Epithelial cell of prostate (primary cell): ENCODE measurements at regions not wholly inside any gene's neighbourhood (a gene's known extent, or its start where the extent isn't known, plus 50 kb on each side); places are given as distances from the start of the nearest gene placed in this dataset.

ENCODE experiments used
- DNase-seq: peaks from one replicate; pipeline ENCODE4 v3.0.0-alpha.2; 2011; ENCODE audit warnings: low read depth, low spot score
- H3K27ac ChIP-seq: fragments of 450-650 bp; 2 replicates; pipeline ENCODE4 v1.5.1; 2017; ENCODE audit warnings: mild to moderate bottlenecking

GRCh38 chr10:83233691-83234090 is 905.6 kb upstream of the GHITM start:
- DNase-seq, result no peak
- no peak overlapping the region for H3K27ac ChIP-seq

DNA sequence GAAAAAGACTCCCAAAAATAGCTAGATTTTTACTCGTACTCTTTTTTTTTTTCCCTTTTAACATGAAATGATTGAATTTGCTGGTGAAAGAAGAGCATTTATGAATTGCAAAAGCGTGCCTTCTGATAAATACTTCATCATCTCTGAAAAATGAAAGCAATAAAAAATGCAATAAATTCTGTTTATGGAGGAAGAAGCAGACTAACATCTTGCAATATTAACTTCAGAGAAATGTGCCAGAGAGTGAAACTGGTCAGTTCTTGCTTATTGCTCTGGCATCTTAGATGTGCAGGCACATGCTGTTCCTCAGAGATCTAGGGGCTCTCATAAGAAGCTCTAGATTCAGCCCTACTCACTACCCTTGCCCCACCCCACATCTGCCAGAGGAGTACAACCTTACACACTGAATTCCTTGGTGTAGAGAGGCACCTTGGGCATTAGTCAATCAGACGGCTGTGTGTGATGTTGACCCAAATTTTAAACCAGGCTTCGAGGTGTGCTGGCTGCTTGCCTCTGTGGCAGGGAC is 891.1 kb upstream of the GHITM start:
- H3K27ac ChIP-seq, result no peak overlapping the region
- no peak for DNase-seq

- DNase-seq, result no peak
- no peak overlapping the region for H3K27ac ChIP-seq
Measured at GRCh38 chr10:83250396-83250795, 888.9 kb upstream of the GHITM start.

DNA sequence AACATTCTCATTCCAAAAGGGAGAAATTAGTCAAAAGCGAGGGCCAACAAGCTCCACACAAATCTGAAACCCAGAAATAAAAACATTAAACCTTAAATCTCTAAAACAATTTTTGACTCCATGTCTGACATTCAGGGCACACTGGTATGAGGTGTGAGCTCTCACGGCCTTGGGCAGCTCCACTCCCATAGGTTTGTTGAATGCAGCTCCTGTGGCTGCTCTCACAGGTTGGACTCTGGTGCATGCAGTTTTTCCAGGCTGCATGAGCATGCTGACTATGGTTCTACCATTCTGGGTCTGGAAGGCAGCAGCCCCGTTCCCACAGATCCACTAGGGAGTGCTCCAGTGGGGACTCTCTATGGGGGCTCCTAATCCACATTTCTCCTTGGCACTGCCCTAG is 887.1 kb upstream of the GHITM start:
- no peak overlapping the region for H3K27ac ChIP-seq
- DNase-seq, result no peak

DNA sequence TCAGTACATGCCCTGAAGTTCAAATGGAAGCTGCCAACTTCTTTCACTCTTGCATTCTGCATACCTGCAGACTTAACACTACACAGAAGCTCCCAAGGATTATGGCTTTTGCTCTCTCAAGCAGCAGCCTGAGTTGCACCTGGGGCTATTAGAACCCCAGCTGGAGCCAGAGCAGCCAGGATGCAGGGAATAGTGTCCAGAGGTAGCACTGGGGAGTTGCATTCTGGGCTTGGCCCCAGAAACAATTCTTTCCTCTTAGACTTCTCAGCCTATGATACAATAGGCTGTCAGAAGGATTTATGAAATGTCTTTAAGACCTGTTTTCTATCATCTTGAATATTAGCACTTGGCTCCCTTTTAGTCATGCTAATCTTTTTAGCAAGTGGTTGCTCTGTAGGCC is 886.7 kb upstream of the GHITM start:
- no peak for DNase-seq
- H3K27ac ChIP-seq, result no peak overlapping the region

DNA sequence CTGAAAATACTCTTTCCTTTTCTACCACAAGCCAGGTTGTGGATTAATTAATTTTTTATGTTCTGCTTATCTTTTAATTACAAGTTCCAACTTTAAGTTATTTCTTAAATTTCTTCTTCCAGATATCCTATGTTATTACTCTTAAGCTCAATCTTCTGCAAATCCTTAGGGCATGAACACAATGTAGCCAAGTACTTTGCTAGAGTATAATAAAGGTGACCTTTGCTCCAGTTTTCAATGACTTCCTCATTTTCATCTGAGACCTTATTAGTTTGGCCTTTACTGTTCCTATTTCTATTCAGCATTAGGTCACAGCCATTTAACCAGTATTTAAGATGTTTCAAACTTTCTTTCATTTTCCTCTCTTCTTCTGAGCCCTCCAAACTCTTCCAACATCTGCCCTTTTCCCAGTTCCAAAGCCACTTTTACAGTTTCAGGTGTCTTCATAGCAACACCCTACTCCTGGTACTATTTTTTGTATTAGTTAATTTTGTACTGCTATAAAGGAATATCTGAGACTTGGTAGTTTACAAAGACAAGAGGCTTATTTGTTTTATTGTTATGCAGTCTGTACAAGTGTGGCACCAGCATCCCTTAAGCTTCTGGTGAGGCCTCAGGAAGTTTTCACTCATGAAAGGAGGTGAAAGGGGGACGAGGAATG is 886.2 kb upstream of the GHITM start:
- DNase-seq, result no peak
- H3K27ac ChIP-seq, result no peak overlapping the region

DNA sequence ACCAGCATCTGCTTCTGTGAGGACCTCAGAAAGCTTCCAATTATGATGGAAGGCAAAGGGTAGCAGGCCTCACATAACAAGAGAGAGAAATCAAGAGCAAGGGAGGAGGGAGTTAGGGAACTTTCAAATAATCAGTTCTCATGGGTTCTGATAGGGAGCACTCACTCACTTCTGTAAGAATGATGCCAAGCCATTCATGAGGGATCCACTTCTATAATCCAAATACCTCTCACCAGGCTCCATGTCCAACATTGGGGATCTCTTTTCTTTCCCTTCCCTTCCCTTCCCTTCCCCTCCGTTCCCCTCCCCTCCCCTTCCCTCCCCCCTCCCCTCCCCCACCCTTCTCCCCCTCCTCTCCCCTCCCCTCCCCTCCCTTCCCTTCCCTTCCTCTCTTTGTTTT is 884.6 kb upstream of the GHITM start:
- no peak overlapping the region for H3K27ac ChIP-seq
- no peak for DNase-seq

- no peak for DNase-seq
- no peak overlapping the region for H3K27ac ChIP-seq
Measured at GRCh38 chr10:83262434-83262833, 876.9 kb upstream of the GHITM start.

- DNase-seq, result no peak
- H3K27ac ChIP-seq, result no peak overlapping the region
Measured at GRCh38 chr10:83272666-83273434, 866.5 kb upstream of the GHITM start.

DNA sequence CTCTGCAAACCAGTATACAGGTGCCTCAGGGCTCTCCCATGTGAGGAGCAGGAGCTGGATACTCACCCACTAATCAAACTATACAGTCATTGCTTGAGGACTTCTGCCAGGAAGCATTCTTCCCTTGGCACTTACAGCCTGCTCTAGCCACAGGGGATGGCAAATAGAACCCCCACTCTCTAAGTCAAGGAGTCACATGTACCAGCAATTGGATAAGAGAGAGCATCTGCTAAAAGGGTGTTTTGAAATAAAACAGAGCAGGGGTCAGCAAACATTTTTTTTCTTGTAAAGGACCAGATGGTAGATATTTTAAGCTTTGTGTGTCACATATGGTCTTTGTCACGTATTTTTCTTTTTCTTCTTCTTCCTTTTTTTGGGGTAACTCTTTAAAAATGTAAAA is 865.2 kb upstream of the GHITM start:
- no peak for DNase-seq
- no peak overlapping the region for H3K27ac ChIP-seq

GRCh38 chr10:83276971-83277370 is 862.3 kb upstream of the GHITM start:
- no peak for DNase-seq
- no peak overlapping the region for H3K27ac ChIP-seq

DNA sequence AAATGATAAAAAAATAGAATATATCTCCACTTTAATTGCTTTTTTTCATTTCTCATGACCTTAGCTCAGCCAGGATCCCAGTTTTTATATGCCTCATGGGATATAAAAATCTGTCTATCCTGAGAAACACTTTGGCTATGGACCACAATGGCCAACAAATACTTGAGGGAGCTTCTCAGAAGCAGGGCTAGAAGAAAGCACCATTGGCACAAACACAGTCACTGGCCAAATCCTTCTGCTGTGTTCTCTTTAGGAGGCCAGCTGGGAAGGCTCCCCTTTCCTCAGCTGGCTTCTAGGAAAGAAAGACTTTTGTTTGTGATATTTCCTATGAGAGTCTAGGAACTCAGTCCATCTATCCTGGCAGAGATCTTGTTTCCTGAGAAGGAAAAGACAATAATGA is 856.2 kb upstream of the GHITM start:
- no peak overlapping the region for H3K27ac ChIP-seq
- DNase-seq, result no peak

- DNase-seq, result no peak
- no peak overlapping the region for H3K27ac ChIP-seq
Measured at GRCh38 chr10:83287374-83287773, 851.9 kb upstream of the GHITM start.

- DNase-seq, result no peak
- no peak overlapping the region for H3K27ac ChIP-seq
Measured at GRCh38 chr10:83289373-83289772, 849.9 kb upstream of the GHITM start.

- no peak for DNase-seq
- H3K27ac ChIP-seq, result no peak overlapping the region
Measured at GRCh38 chr10:83289948-83290347, 849.4 kb upstream of the GHITM start.

DNA sequence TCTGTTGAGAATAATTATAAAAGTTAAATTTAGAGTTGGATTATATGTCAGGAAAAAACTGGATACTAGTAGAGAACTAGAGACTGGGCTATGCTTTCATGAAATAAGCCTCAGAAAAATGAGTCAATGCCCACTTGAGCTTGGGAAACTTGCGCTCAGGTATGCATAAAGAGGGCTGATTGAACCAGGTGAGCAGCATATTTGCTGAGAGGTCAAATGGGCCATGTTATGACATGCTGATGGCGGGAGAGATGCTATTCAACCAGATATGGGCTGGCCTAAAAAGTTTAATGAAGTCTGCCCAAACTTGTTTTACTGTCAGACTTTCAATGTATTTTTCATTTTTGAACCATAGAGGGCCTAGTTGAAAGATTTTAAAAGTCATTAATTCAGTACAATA is 837.6 kb upstream of the GHITM start:
- peak; percentile 73 for DNase-seq
- no peak overlapping the region for H3K27ac ChIP-seq

GRCh38 chr10:83302623-83303022 is 836.7 kb upstream of the GHITM start:
- no peak overlapping the region for H3K27ac ChIP-seq
- DNase-seq, result no peak

DNA sequence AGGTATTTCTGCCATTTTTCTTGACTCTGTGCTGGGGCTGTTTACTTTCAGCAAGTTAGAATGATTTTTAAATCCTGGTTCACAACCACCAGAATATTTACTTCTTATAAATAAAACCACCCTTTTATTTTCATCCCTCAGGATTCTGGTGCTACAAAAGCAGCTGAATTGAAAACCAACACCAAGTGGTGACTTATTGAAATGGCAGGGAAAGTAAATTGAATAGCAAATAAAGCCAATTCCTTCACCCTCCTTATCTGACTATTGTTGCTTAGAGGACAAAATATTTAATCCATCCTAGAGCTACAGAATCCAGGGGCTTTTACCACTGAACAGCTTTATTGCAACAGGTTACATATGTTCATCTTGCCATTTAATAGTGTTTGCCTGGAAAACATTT is 828.6 kb upstream of the GHITM start:
- no peak overlapping the region for H3K27ac ChIP-seq
- DNase-seq, result no peak

- H3K27ac ChIP-seq, result no peak overlapping the region
- DNase-seq, result no peak
Measured at GRCh38 chr10:83312570-83312969, 826.7 kb upstream of the GHITM start.

DNA sequence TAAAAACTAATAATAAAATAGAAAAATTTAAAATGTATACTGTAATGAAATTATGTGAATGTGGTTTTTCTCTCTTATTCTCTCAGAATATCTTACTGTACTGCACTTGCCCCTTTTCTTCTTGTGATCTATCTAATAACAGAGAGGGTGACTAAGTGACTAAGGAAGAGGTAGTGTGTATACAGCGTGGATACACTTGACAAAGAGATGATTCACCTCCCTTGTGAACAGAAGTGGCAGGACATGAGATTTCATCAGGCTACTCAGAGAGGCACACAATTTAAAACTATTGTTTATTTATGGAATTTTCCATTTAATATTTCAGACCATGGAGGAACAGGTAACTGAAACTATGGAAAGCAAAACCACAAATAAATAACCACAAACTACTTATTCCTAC is 806.6 kb upstream of the GHITM start:
- H3K27ac ChIP-seq, result peak overlapping the region; percentile 36
- DNase-seq, result peak; percentile 14

GRCh38 chr10:83333566-83333965 is 805.7 kb upstream of the GHITM start:
- no peak for DNase-seq
- H3K27ac ChIP-seq, result peak overlapping the region; percentile 36

DNA sequence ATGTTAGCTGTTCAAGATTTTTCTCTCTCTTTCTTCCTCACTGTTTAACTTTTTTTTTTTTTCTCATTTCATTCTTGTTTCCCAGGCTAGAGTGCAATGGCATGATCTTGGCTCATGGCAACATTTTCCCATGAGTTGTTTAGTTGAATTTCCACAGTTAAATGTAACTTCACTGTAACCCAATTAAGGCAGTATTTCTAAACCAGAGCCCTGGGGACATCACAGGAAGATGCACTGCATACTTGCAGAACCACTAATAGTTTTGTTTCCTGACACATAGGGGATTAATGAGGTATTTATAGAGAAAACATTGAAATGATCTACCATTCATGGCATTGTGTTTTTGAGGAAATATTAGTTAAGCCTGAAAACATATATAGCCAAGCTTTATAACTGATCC is 795.6 kb upstream of the GHITM start:
- no peak overlapping the region for H3K27ac ChIP-seq
- no peak for DNase-seq
